Fibroblast of skin of left quadriceps (primary cell): ENCODE measurements at regions not wholly inside any gene's neighbourhood (a gene's known extent, or its start where the extent isn't known, plus 50 kb on each side); places are given as distances from the start of the nearest gene placed in this dataset.
"Not testable (repeated sequence)": the region's sequence is repeated elsewhere in the genome, so short reads cannot be mapped to it uniquely, and the experiment has no call there.

Experiments
- DNase-seq, 2 experiments: peaks; one replicate each; pipeline ENCODE4 v3.0.0-alpha.2; 2013; ENCODE audit warnings: low read depth in 2 of 2

GRCh38 chr10:36556468-36556867 is 568.9 kb upstream of the ANKRD30A start:
- no peak for DNase-seq

GRCh38 chr10:36555036-36555435 is 570.4 kb upstream of the ANKRD30A start:
- no peak for DNase-seq

DNA sequence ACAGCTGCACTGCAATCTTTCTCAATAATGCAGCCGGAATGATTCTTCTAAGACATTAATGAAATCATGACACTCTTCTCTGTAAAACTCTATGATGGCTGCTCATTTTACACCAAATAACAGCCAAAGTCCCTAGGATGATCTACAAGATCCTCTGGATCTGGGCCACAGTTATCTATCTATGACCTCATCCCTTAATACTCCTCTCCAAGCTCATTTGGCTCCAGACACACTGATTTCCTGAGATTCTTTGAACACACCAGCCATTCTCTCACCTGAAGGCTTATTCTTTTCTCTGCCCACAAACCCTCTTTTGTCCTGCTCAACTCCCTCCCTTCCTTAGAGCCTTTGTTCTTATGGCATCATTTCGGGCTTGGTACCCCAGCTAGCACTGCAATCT is 577.4 kb upstream of the ANKRD30A start:
- no peak for DNase-seq

- peak; percentile 59 to 62 for DNase-seq
Observed at GRCh38 chr10:36542493-36542892, 582.9 kb upstream of the ANKRD30A start.

- no peak for DNase-seq
Observed at GRCh38 chr10:36540611-36541010, 584.8 kb upstream of the ANKRD30A start.

DNA sequence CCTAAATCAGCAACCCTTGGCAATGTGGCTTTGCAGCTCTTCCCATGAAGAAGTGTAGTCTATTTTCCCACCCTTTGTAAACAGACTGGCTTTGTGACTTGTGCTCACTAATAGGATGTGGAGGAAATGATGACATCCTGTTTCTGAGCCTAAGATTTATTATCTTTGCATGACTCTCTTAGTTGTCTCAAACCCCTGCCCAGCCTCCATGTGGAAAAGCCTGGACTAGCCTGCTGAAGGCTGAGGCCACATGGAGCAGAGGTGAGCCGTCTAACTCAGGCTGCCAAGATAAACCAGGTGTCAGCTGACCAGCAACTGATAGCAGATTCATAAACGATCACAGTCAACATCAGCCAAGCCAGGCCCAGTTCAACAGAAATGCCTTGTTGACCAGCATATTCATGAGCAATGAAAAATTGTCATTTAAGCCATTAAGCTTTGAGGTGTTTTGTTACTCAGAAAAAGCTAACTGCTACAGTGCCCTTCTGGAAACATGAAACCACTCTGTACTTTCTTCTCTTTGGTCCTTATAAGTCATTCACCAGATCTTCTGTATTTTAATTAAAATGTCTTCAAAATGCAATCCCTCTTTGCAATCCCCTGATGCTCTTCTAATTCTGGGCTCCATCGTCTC is 586.3 kb upstream of the ANKRD30A start:
- no peak for DNase-seq

- DNase-seq = peak in 1 of 2 experiments; percentile 31
Observed at GRCh38 chr10:36534471-36535002, 590.9 kb upstream of the ANKRD30A start.

GRCh38 chr10:36533861-36534260 is 591.5 kb upstream of the ANKRD30A start:
- DNase-seq = no peak

GRCh38 chr10:36533316-36533715 is 592.1 kb upstream of the ANKRD30A start:
- DNase-seq = no peak

- no peak for DNase-seq
Observed at GRCh38 chr10:36531621-36532020, 593.8 kb upstream of the ANKRD30A start.

- no peak for DNase-seq
Observed at GRCh38 chr10:36526033-36526432, 599.4 kb upstream of the ANKRD30A start.

GRCh38 chr10:36524126-36524525 is 601.3 kb upstream of the ANKRD30A start:
- not testable (repeated sequence) for DNase-seq

DNA sequence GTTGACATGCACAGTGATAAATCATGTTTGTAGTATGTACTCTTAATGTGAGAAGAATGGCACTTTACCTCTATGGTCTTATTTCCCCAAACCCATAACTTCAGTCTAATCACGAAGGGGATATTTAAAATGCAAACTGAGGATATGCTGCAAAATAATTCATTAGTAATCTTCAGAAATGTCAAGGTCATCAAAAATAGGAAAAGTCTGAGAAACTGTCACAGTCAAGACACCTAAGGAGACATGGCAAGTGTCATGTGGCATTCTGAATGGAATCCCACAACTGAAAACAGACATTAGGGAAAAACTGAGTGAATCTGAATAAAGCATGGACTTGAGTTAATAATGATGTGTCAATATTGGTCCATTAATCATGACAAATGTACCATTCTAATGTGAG is 605.5 kb upstream of the ANKRD30A start:
- DNase-seq = no peak

GRCh38 chr10:36516281-36516680 is 609.1 kb upstream of the ANKRD30A start:
- DNase-seq = no peak

- peak; percentile 65 to 70 for DNase-seq
Observed at GRCh38 chr10:36515319-36515718, 610.1 kb upstream of the ANKRD30A start.

DNA sequence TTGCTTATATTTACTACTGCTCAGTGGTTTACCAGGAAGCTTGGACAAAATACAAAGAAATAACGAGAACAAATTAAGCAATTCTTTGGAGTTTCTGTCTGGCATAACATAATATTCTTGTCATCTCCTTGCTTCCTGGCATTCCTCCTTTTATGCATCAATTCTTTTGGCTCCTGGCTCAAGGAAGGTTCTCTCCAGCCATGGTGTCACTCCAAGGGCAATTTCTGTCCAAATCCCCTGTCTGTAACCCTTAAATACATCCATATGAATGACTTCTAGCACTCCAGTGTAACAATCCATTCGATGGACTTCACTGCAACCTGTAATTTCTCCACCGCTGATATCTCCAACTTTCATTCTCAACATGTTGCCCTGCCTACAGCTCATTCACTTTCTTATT is 617.7 kb upstream of the ANKRD30A start:
- no peak for DNase-seq

DNA sequence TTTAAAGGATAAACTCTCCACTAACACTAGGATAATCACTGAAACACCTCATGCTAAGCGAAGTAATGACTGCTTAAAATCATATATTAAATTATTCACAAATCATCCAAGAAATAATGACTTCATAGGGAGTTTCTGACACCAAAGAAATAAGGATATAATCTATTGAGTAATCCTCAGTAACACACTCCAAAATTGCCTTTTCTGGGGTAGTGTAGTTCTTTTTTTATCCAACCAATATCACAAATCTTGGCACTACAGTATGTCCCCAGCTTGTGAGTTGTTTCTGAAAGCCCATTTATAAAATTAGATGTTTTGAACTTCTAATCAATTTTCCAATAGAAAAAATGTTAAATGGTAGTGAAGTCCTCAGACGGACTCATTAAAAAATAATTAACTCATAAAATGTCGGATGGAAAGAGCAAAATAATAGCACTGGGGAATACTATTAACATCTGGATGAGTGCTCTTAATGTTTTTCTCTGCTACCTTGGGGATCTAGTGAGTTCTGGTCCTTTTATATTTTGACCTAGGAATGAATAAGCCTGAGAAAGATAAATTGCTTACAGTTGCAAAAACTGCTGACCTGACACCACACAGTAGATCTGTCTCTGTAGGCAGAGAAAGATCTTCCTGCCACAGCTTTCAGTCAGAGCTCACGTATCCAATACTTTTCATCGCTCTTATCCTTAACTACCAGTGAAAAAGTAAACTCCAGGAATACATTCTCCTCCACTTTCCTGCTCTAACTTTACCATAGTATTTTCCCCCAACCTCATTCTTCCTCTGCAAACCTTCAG is 618.5 kb upstream of the ANKRD30A start:
- DNase-seq = no peak

DNA sequence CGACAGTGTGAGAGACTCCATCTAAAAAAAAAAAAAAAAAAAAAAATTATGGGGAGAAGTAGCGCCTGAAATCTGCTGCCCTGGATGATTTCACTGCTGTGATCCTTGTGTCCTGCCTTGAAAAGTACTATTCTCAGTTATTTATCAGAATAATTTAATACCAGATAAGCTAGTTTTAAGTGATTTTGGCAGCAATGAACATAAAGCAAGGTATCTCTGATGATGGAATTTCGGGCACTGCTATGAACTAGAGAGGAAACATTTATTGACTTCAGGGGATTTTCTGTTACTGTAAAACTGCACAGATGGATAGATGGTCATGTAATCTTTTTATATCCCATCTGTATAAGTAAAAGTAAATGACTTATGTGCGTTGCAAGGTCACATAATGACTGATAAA is 619.1 kb upstream of the ANKRD30A start:
- no peak for DNase-seq

DNA sequence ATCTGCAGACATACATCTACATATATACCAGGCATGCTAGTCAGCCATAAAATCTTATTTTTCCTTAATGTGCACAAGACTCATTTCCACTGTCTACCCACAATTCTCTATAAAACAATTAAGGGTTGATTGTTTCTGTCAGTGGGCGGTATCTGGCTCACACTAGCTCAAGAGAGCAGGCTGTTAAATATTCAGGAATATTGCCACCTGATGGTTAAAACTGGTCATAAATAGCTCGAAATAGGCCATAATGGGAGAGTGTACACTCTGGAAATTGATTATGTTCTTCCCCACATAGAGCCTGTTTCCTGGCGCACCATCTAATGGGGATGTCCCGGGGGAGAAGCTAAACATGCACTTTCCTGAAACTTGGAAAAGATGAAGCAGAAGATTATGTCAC is 620.6 kb upstream of the ANKRD30A start:
- DNase-seq = no peak

GRCh38 chr10:36500266-36500665 is 625.1 kb upstream of the ANKRD30A start:
- DNase-seq = no peak

DNA sequence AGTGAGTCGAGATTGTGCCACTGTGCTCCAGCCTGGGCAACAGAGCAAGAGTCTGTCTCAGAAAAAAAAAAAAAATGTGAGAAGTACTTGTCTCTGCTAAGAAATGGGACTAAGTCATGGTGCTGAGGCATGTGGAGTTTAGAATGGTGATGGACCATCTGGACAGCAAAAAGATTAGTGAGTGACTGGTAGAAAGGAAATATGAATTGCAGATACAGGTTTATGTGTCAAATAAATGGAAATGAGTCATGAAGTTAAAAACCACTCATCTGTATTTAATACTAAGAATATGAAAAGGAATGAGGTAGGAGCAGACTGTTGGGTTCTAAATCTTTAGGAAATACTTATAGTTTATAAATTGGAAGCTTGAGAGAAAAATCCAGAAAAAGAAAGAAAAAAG is 625.7 kb upstream of the ANKRD30A start:
- DNase-seq = peak in 1 of 2 experiments; percentile 29

DNA sequence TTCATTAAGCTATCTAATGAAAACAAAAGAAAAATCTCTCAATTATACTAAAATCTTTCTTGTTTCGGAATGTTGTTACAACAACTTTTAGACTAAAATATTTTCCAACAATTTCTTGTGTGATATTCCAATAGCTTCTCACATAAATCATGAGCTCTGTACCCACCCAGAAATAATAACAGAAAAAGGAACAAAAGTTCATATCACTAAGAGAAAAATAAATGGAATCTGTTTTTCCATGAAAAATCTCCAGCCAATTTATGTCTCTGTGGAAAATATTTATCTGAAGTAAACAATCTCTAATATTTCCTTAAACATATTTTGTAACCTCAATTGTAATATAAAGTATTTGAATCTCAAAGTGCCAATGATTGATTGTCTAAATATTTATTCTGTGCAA is 628.6 kb upstream of the ANKRD30A start:
- no peak for DNase-seq

GRCh38 chr10:36494371-36494770 is 631.0 kb upstream of the ANKRD30A start:
- peak; percentile 94 to 95 for DNase-seq
